Transverse colon (tissue), 4 donors: ENCODE measurements at regions not wholly inside any gene's neighbourhood (a gene's known extent, or its start where the extent isn't known, plus 50 kb on each side); places are given as distances from the start of the nearest gene placed in this dataset.

Experiments used
- DNase-seq: peaks from one replicate; pipeline ENCODE4 v3.0.0-alpha.2; 2019
- H3K27ac ChIP-seq, 4 donors: fragments of 200-600 bp; sonication (generic); 2 replicates each; pipeline ENCODE4 v1.5.1; 2016 to 2018; ENCODE audit warnings: inconsistent platforms in 4 of 4
- H3K27me3 ChIP-seq: fragments of 200-600 bp; sonication (generic); 2 replicates; pipeline ENCODE4 v1.5.1; 2017; ENCODE audit warnings: inconsistent platforms
- H3K36me3 ChIP-seq, 4 donors: fragments of 200-600 bp; sonication (generic); 2 replicates each; pipeline ENCODE4 v1.5.1; 2017 to 2019; ENCODE audit warnings: inconsistent platforms in 4 of 4
- H3K4me1 ChIP-seq, 4 donors: fragments of 200-600 bp; sonication (generic); 2 replicates each; pipeline ENCODE4 v1.5.1; 2017 to 2020; ENCODE audit warnings: inconsistent platforms in 4 of 4
- H3K4me3 ChIP-seq, 4 donors: fragments of 200-600 bp; sonication (generic); 1 replicate in 1 of 4; 2 replicates in 3 of 4; pipeline versions ENCODE4 v1.5.1 to v1.6.1; 2017 to 2019; ENCODE audit warnings: inconsistent platforms in 4 of 4
- H3K9me3 ChIP-seq, 2 donors: fragments of 200-600 bp; sonication (generic); 2 replicates each; pipeline ENCODE4 v1.5.1; 2017 to 2019; ENCODE audit warnings: inconsistent platforms in 2 of 2
- CTCF ChIP-seq, 5 experiments: fragments of 200-600 bp in 3 of 5; fragments of 450-650 bp in 2 of 5; sonication (generic) in 3 of 5; IDR thresholded peaks; 1 replicate in 2 of 5; 2 replicates in 3 of 5; pipeline ENCODE4 v1.5.1; 2016 to 2017; ENCODE audit warnings: antibody characterized with exemption in 5 of 5, inconsistent platforms in 3 of 5, mild to moderate bottlenecking in 2 of 5, moderate library complexity in 1 of 5
- EP300 ChIP-seq: sonication (generic); formaldehyde crosslinking; IDR thresholded peaks from one replicate; pipeline ENCODE4 v1.6.1; 2017; ENCODE audit warnings: antibody characterized with exemption, low read depth
- POLR2A ChIP-seq: fragments of 450-650 bp; IDR thresholded peaks from one replicate; pipeline ENCODE4 v1.6.1; 2016; ENCODE audit warnings: antibody characterized with exemption, mild to moderate bottlenecking, moderate library complexity
- POLR2AphosphoS5 ChIP-seq, 3 donors: sonication (generic); formaldehyde crosslinking; IDR thresholded peaks; one replicate each; pipeline ENCODE4 v1.6.1; 2016; ENCODE audit warnings: antibody characterized with exemption in 3 of 3
- WGBS, 2 donors: methylation state at CpG; one replicate each; pipeline ENCODE4 v1.1.5; 2018; ENCODE audit warnings: low coverage in 1 of 2; 5-methylcytosine and 5-hydroxymethylcytosine counted together
- in situ Hi-C, 4 donors: fragments of 200-750 bp; cut with MboI; loops; one replicate each; pipeline versions ENCODE4 v1.15.0 to v1.15.1; 2017; ENCODE audit warnings: low sequenced_read_pairs in 3 of 4, low pct_ligation_motif_present in 1 of 4, low pct_unique_long_range_greater_than_20kb in 1 of 4
- intact Hi-C: fragments of 100-400 bp; cut with DNase I; formaldehyde crosslinking; loops from one replicate; pipeline ENCODE4 v1.15.1; 2023; ENCODE audit warnings: low total_unique reads

GRCh38 chr11:29208117-29208516 is 808.7 kb downstream of the KCNA4 start:
- H3K27me3 ChIP-seq: no peaks in the 10 kb centered on the region
- no peak for TF ChIP-seq POLR2AphosphoS5 (IDR thresholded peaks at IDR 0.05)
- no peak for TF ChIP-seq EP300
- TF ChIP-seq POLR2A: no peak
- no peak for TF ChIP-seq CTCF (IDR thresholded peaks at IDR 0.05)
- 75 to 80% methylated on average over 2 of the region's 2 CpGs for WGBS, 2 donors
- no peaks in the 10 kb centered on the region for H3K4me1 ChIP-seq
- no peaks in the 10 kb centered on the region for H3K9me3 ChIP-seq
- DNase-seq: no peak
- H3K27ac ChIP-seq: no peak overlapping the region
- H3K4me3 ChIP-seq: no peak overlapping the region
- in situ Hi-C loops (no loop called here), intact Hi-C loops (no loop called here)
- no peaks in the 10 kb centered on the region for H3K36me3 ChIP-seq

DNA sequence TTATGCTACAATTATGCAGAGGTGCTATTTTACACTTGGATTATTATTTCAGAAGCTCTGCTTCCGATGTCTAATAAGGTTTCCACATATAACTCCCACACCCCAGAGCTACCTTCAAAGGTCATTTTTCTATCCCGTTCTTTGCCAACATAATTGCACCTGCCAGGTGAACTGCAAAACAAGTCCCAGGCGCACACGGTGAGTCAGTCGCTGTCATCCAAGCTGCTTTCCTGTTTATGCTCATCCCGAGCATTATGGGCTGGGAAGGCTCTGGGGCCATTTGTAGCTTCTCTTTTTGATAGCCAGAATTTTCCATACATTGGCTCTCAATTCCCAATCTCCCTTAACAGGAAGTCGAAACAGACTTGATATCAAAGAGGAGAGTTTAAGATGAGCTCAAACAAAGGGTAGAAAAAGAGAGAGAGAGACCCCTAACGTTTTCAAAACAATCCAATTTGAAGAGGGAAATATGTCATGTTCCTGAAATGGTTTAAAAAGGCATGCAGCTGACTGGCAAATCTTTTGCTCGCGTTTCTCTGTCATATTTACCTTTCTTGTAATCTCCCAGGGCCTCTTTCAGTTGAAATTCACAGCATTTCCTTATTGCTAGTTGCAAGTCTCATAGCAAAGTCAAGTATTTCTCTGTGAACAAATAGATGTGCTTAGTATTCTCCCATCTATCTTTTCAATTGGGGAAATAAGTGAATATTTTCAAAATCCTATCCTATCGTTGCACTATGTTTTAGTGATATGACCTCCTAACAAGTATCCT is 815.9 kb downstream of the KCNA4 start:
- no peaks in the 10 kb centered on the region for H3K36me3 ChIP-seq
- peak overlapping the region in 1 of 4 donors; percentile 25 for H3K4me3 ChIP-seq
- peak; percentile 60 for DNase-seq
- H3K27ac ChIP-seq: peak overlapping the region; percentile 60 to 84 (median 66)
- intact Hi-C loops (no loop called here), in situ Hi-C loops (no loop called here)
- H3K9me3 ChIP-seq: no peaks in the 10 kb centered on the region
- H3K27me3 ChIP-seq: no peaks in the 10 kb centered on the region
- peaks cover 0 to 11% (median 2%) of the 10 kb centered on the region in 4 donors for H3K4me1 ChIP-seq
- 41 to 46% methylated on average over 11 of the region's 11 CpGs for WGBS, 2 donors
- TF ChIP-seq POLR2AphosphoS5 (IDR thresholded peaks at IDR 0.05): no peak

DNA sequence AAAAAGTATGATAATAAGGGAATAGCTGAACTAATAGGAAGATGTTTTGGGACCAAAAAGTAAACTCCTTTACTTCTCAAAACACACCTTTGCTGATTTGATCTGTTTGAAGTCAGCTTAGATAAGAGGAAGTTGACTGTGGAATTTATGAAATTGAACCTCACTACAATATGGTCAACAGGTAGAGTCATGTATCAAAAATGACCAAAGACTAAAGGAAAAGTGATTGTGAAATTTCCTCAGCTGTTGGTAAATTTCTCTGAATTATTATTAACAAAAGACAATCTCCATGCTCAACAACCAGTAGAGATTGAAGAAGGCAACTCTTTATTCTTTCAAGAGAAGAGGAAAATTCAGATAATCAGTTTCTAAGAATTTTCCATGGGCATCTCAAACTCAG is 826.5 kb downstream of the KCNA4 start:
- no peaks in the 10 kb centered on the region for H3K27me3 ChIP-seq
- H3K4me3 ChIP-seq: no peak overlapping the region
- in situ Hi-C loops: loop anchor here in 1 of 4 donors (25.0 kb wide), 1 partner anchor 97 kb away; no protein-coding TSS in a partner anchor
- no peaks in the 10 kb centered on the region for H3K9me3 ChIP-seq
- DNase-seq: no peak
- intact Hi-C loops: no loop called here
- TF ChIP-seq EP300 (no peak), POLR2A (no peak), CTCF (IDR thresholded peaks at IDR 0.05) (no peak), POLR2AphosphoS5 (IDR thresholded peaks at IDR 0.05) (no peak)
- H3K27ac ChIP-seq: no peak overlapping the region
- H3K36me3 ChIP-seq: no peaks in the 10 kb centered on the region
- no peaks in the 10 kb centered on the region for H3K4me1 ChIP-seq

DNA sequence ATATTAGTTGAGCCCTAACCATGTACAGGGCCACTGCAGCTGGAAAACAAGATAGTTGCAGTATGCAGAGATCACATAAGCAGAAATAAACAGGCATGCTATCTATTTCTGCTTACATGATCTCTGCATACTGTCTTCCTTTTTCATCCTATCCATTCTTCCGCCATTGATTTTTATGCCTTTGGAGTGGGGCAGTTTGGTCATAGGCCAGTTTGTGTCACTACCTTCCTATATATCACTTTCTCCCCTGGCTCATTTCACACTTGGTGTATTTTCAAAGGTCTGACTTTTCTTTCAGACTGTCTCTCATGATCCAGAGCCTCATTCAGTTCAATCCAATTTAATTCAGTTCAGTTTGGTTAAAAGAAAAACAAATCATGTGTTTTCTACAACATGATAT is 829.6 kb downstream of the KCNA4 start:
- TF ChIP-seq POLR2A (no peak), EP300 (no peak), CTCF (IDR thresholded peaks at IDR 0.05) (no peak), POLR2AphosphoS5 (IDR thresholded peaks at IDR 0.05) (no peak)
- H3K4me3 ChIP-seq: no peak overlapping the region
- no peak for DNase-seq
- H3K9me3 ChIP-seq: no peaks in the 10 kb centered on the region
- in situ Hi-C loops: loop anchor here in 1 of 4 donors (25.0 kb wide), 1 partner anchor 100 kb away; no protein-coding TSS in a partner anchor
- intact Hi-C loops: no loop called here
- no peaks in the 10 kb centered on the region for H3K36me3 ChIP-seq
- H3K27ac ChIP-seq: no peak overlapping the region
- no peaks in the 10 kb centered on the region for H3K27me3 ChIP-seq
- WGBS, 2 donors: 85 to 94% methylated on average over 1 of the region's 1 CpG
- no peaks in the 10 kb centered on the region for H3K4me1 ChIP-seq
